ENCODE measurements at regions not wholly inside any gene's neighbourhood (a gene's known extent, or its start where the extent isn't known, plus 50 kb on each side); places are given as distances from the start of the nearest gene placed in this dataset.

DNA sequence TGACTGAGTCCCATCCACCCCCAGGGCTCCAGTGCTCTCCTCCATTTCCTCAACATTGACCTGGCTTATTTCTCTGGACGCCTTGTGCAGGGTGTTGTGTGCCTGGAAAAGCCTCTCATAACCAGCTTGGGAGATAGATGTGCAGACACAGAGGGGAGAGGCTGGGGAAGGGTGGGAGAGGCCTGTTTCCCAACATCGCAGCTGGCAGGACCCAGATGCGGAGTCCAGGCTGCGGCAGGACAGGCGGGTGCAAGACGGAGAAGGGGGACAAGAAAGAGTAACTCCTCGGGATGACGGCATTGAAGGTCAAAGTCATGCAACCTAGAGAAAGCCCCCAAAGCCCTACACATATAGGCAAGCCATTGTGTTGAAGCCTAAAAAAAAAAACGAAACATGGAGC lies 54.1 kb upstream of the ANTXRL start:
- no peak overlapping the region for H3K9ac ChIP-seq (ENCODE audit: low read length in 5 of 5)
- H3K9me3 ChIP-seq (ENCODE audit: control insufficient read depth in 5 of 5, low read length in 5 of 5), result peaks cover 0 to 2% (median 0%) of the 10 kb centered on the region in 5 donors
- no peak overlapping the region for H3K4me3 ChIP-seq (ENCODE audit: low read depth in 1 of 5, low read length in 5 of 5)
- H3K27me3 ChIP-seq (ENCODE audit: control insufficient read depth in 5 of 5, insufficient read depth in 4 of 5, low read length in 5 of 5), result peaks cover 4 to 6% (median 5%) of the 10 kb centered on the region in 5 donors
- H3K36me3 ChIP-seq (ENCODE audit: control insufficient read depth in 5 of 5, insufficient read depth in 5 of 5, low read length in 5 of 5), result no peaks in the 10 kb centered on the region
- peaks cover 0 to 7% (median 0%) of the 10 kb centered on the region in 5 donors for H3K4me1 ChIP-seq (ENCODE audit: control insufficient read depth in 5 of 5, insufficient read depth in 5 of 5, low read length in 5 of 5)
- H3K27ac ChIP-seq (ENCODE audit: low read depth, low read length), result no peak overlapping the region

DNA sequence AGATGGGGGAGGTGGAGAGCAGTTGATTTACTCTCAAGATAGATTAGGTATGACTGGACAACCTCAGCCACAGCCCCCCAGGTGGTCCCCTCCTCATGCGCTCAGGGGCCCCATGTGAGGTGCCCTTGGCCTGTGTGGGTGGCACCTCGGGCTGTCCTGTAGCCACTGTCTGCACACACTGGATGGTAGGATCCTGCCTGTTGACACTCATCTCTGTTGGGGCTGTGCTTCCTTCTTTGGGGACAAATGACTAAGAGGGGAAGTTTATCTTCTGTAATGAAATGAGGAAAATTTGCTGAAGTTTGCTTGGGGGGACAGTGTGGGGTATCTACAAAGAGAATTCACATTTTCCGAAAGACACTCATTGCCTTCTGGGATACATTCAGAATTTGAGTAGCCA lies 53.6 kb upstream of the ANTXRL start:
- Histone ChIP-seq H3K4me1 (ENCODE audit: control insufficient read depth in 5 of 5, insufficient read depth in 5 of 5, low read length in 5 of 5) (peaks cover 0 to 7% (median 0%) of the 10 kb centered on the region in 5 donors), H3K9me3 (ENCODE audit: control insufficient read depth in 5 of 5, low read length in 5 of 5) (peaks cover 0 to 2% (median 0%) of the 10 kb centered on the region in 5 donors), H3K27ac (ENCODE audit: low read depth, low read length) (no peak overlapping the region), H3K36me3 (ENCODE audit: control insufficient read depth in 5 of 5, insufficient read depth in 5 of 5, low read length in 5 of 5) (no peaks in the 10 kb centered on the region), H3K4me3 (ENCODE audit: low read depth in 1 of 5, low read length in 5 of 5) (no peak overlapping the region), H3K9ac (ENCODE audit: low read length in 5 of 5) (no peak overlapping the region), H3K27me3 (ENCODE audit: control insufficient read depth in 5 of 5, insufficient read depth in 4 of 5, low read length in 5 of 5) (peaks cover 0 to 4% (median 0%) of the 10 kb centered on the region in 5 donors)

DNA sequence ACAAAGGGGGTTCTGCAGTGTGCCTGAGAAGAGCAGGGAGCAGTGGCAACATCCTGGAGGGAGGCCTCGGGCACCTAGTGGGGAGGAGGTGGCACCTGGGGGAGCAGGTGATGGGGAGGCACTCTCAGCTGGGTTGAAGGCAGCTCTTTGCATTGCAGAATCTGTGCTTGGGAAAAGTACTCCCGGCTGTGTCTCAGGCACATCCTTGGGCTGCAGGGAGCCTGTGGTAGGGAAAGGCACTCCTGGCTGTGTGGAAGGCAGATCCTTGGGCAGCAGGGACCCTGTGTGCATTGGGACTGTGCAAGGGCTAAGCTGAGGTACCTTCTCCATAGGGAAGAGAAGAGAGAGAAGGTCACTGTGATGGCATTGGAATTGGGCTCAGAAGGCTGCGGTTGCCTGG lies 52.8 kb upstream of the ANTXRL start:
- H3K27me3 ChIP-seq (ENCODE audit: control insufficient read depth in 5 of 5, insufficient read depth in 4 of 5, low read length in 5 of 5), result peaks cover 0 to 3% (median 0%) of the 10 kb centered on the region in 5 donors
- H3K9me3 ChIP-seq (ENCODE audit: control insufficient read depth in 5 of 5, low read length in 5 of 5), result peaks cover 0 to 2% (median 0%) of the 10 kb centered on the region in 5 donors
- H3K4me3 ChIP-seq (ENCODE audit: low read depth in 1 of 5, low read length in 5 of 5), result no peak overlapping the region
- H3K9ac ChIP-seq (ENCODE audit: low read length in 5 of 5), result no peak overlapping the region
- H3K4me1 ChIP-seq (ENCODE audit: control insufficient read depth in 5 of 5, insufficient read depth in 5 of 5, low read length in 5 of 5), result peaks cover 0 to under 1% (median 0%) of the 10 kb centered on the region in 5 donors
- no peaks in the 10 kb centered on the region for H3K36me3 ChIP-seq (ENCODE audit: control insufficient read depth in 5 of 5, insufficient read depth in 5 of 5, low read length in 5 of 5)
- no peak overlapping the region for H3K27ac ChIP-seq (ENCODE audit: low read depth, low read length)

DNA sequence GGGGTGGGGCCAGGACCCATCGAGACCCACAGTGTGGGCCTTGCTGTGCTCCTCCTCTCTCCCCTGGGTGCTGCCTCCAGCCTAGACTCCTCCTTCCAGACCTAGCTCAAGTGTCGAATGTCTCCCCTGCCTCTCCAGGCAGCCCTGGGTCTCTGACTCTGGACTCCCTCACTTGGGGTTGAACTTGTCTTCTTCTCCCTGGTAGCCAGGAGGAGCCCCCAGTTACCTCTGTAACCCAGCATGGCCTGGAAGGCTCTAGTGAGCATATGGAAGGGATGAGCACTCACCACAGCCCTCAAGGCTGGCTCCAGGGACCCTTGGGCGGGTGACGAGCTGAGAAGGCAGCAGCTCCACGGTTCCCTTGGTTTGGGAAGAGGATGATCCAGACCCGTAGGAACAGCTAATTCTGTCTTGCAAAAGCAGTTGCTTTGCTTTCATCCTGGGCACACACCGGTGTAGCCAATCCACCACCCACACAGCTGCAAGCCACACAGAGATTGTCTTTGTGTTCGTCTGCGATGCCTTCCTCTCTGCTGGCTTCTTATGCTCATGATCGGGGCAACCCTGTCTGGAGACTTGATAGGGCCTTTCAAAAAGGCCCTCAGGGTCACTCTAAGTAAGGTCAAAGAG lies 52.3 kb upstream of the ANTXRL start:
- H3K4me3 ChIP-seq (ENCODE audit: low read depth in 1 of 5, low read length in 5 of 5), result no peak overlapping the region
- no peak overlapping the region for H3K27ac ChIP-seq (ENCODE audit: low read depth, low read length)
- no peaks in the 10 kb centered on the region for H3K36me3 ChIP-seq (ENCODE audit: control insufficient read depth in 5 of 5, insufficient read depth in 5 of 5, low read length in 5 of 5)
- peaks cover 0 to 3% (median 0%) of the 10 kb centered on the region in 5 donors for H3K27me3 ChIP-seq (ENCODE audit: control insufficient read depth in 5 of 5, insufficient read depth in 4 of 5, low read length in 5 of 5)
- H3K9ac ChIP-seq (ENCODE audit: low read length in 5 of 5), result no peak overlapping the region
- no peaks in the 10 kb centered on the region for H3K4me1 ChIP-seq (ENCODE audit: control insufficient read depth in 5 of 5, insufficient read depth in 5 of 5, low read length in 5 of 5)
- H3K9me3 ChIP-seq (ENCODE audit: control insufficient read depth in 5 of 5, low read length in 5 of 5), result peaks cover 0 to 2% (median 0%) of the 10 kb centered on the region in 5 donors

DNA sequence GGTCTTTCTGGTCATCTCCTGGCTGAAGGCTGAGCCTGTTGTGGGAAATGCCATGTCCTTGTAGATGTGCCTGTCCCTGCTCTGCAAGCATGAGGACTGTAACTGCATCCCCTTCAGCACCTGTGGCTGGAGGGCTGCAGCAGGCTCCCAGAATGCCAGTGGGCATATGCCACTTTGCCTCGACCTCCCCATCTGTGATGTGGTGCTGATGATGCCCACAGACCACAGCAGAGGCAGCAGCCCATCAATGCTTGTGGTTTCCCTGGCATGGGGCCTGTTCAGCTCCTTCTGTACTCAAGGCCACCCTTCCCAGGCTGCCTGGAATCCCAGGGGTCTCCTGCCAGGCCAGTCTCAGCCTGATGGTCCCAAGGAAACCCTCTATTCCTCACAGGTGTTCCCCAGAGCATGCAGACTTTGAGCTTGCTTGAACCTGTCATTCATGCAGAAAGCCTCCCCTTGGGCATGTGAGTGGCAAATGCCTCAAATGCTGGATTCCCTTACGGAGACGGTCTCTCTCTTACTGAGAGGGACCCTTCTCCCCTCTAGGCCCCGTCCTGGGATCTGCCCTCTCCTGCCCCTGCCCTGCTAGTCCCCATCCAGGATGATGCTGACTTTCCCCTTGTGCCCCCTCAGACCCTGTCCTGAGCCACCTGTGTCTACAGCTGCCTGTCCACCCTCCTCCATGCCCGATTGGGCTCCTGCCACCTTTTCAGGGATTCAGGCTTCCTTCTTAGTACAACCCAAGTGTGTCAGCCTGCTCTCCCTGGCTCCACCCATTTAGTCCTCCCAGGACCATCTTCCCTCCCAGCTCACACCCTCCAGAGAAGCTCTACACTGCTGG lies 50.9 kb upstream of the ANTXRL start:
- Histone ChIP-seq H3K4me1 (ENCODE audit: control insufficient read depth in 5 of 5, insufficient read depth in 5 of 5, low read length in 5 of 5) (no peaks in the 10 kb centered on the region), H3K4me3 (ENCODE audit: low read depth in 1 of 5, low read length in 5 of 5) (no peak overlapping the region), H3K27me3 (ENCODE audit: control insufficient read depth in 5 of 5, insufficient read depth in 4 of 5, low read length in 5 of 5) (peaks cover 0 to 6% (median 0%) of the 10 kb centered on the region in 5 donors), H3K9me3 (ENCODE audit: control insufficient read depth in 5 of 5, low read length in 5 of 5) (peaks cover 0 to 3% (median 0%) of the 10 kb centered on the region in 5 donors), H3K9ac (ENCODE audit: low read length in 5 of 5) (no peak overlapping the region), H3K36me3 (ENCODE audit: control insufficient read depth in 5 of 5, insufficient read depth in 5 of 5, low read length in 5 of 5) (no peaks in the 10 kb centered on the region), H3K27ac (ENCODE audit: low read depth, low read length) (no peak overlapping the region)

DNA sequence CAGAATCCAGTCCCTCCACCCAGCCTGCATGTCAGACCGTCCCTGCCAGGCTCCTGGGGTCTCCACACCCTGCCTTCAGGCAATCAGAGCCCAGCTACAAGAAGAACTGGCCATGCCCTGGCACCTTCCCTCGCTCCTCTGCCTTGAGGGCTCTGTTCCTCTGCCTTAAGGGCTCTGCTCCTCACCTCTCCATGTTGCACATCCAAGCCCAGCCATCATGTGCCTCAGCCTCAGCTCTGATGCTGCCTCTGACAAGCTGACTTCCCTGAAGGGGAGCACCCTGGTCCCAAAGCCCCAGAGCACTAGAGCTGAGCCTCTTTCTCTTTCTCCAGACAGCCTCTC lies 50.3 kb upstream of the ANTXRL start:
- H3K4me1 ChIP-seq (ENCODE audit: control insufficient read depth in 5 of 5, insufficient read depth in 5 of 5, low read length in 5 of 5), result no peaks in the 10 kb centered on the region

DNA sequence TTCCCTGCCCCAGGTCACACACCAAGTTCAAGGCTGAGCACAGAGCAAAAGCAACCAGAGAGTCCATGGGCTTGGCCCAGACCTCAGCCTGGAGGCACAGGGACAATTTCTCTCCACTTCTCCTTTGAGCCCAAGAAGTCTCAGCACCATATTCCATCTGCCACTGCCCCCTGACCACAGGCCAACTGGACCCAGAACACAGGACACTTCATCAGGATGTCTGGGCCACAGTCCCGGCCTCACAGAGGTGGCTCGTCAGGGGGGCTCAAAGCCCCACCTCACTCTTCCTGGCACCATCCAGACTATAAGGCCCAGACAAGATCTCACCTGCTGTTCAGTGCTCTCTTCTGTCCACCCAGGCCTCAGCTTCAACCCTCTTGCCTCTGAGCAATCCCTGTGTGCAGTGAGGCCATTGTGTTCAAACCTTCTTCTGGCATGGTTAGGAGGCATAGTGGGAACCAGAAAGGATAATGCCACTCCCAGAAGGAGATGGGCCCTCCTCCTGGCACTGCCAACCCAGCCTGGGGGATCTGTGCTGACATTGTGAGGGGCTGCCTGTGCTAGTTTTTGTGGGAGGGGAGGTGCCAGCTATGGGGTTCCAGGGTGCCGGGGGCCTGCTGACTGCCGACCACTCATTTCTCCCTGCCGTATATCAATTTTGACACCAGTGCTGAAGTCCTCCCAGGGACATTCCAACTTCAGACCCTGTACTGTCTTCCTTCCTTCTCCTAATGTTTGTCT lies 49.7 kb upstream of the ANTXRL start:
- H3K4me1 ChIP-seq (ENCODE audit: control insufficient read depth in 5 of 5, insufficient read depth in 5 of 5, low read length in 5 of 5), result no peaks in the 10 kb centered on the region
- no peaks in the 10 kb centered on the region for H3K36me3 ChIP-seq (ENCODE audit: control insufficient read depth in 5 of 5, insufficient read depth in 5 of 5, low read length in 5 of 5)
- peaks cover 0 to 10% (median 4%) of the 10 kb centered on the region in 5 donors for H3K9me3 ChIP-seq (ENCODE audit: control insufficient read depth in 5 of 5, low read length in 5 of 5)
- H3K27me3 ChIP-seq (ENCODE audit: control insufficient read depth in 5 of 5, insufficient read depth in 4 of 5, low read length in 5 of 5), result peaks cover 0 to 6% (median 0%) of the 10 kb centered on the region in 5 donors
- no peak overlapping the region for H3K9ac ChIP-seq (ENCODE audit: low read length in 5 of 5)
- no peak overlapping the region for H3K27ac ChIP-seq (ENCODE audit: low read depth, low read length)
- H3K4me3 ChIP-seq (ENCODE audit: low read depth in 1 of 5, low read length in 5 of 5), result no peak overlapping the region

More for the DNA sequence above, 50.3 kb upstream of the ANTXRL start:
- Histone ChIP-seq H3K4me3 (ENCODE audit: low read depth in 1 of 5, low read length in 5 of 5) (no peak overlapping the region), H3K27ac (ENCODE audit: low read depth, low read length) (no peak overlapping the region), H3K27me3 (ENCODE audit: control insufficient read depth in 5 of 5, insufficient read depth in 4 of 5, low read length in 5 of 5) (peaks cover 0 to 6% (median 0%) of the 10 kb centered on the region in 5 donors), H3K9me3 (ENCODE audit: control insufficient read depth in 5 of 5, low read length in 5 of 5) (peaks cover 0 to 9% (median 0%) of the 10 kb centered on the region in 5 donors), H3K9ac (ENCODE audit: low read length in 5 of 5) (no peak overlapping the region), H3K36me3 (ENCODE audit: control insufficient read depth in 5 of 5, insufficient read depth in 5 of 5, low read length in 5 of 5) (no peaks in the 10 kb centered on the region)
